NCI-H128 (cell line): ENCODE measurements at regions not wholly inside any gene's neighbourhood (a gene's known extent, or its start where the extent isn't known, plus 50 kb on each side); places are given as distances from the start of the nearest gene placed in this dataset.
"Not testable (repeated sequence)": the region's sequence is repeated elsewhere in the genome, so short reads cannot be mapped to it uniquely, and the experiment has no call there.

Experiments
- DNase-seq: peaks from one replicate; lab custom pipeline; 2025; ENCODE audit not compliant: unreplicated experiment; lab: John Stamatoyannopoulos, UW

DNA sequence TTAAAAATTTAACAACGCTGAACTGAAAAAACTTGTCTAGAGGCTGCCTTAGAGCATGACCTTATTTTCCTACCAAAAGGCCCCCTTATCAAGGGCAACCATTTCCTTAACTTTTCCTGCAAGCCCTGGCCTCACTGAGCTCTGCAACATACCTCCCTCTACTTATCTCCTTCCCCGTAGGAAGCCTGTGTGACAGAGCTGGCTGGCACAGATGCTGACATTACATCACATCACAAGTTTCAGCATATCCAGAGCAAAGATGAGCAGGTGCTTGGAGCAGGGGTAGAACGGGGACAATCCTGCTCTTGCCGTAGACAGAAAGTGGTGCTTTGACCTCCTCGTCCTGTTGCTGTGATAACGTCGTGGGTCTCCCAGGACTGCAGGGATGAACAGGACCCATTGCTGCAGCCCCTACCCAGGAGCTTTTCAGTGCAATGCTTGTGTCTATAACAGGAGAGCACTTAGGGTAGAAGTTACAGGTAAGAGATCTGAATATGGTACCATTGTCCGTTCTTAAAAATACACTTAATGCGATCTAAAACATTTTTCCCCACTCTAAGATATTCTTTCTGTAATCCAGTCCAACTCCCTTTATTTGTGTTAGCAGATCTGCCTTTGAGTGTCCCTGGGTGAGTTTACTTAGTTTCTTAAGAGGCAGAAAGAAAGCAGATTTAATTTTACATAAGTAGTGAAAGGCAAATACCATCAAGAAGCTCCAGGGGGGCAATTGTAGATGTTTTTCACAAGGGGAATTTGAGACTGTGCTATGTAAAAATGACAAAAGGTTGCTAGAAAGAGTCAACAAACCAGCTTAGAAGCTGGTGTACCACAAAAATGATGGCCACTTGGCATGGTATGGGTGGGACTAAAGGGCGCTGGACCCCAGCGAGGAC, 101.9 kb upstream of the EFNA5 start:
- DNase-seq = peak; percentile 40

DNA sequence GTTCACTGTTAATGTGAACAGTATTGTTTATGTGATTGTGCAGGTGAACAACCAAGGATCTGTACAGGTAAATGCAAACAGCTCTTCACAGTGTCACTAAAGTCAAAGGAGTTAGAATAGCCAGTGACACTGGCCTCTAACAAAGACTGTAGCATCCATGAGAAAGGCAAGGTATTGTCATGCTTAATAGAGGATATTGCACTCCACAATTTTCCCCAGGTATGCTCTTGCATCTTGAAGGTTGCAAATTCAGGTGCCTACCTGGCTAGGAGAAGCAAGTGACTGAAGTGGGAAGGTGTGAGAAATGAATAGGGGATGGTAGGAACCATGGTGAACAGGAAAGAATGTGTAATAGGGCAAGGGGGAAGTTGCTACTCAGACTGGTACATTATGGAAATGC, 101.2 kb upstream of the EFNA5 start:
- DNase-seq = no peak

DNA sequence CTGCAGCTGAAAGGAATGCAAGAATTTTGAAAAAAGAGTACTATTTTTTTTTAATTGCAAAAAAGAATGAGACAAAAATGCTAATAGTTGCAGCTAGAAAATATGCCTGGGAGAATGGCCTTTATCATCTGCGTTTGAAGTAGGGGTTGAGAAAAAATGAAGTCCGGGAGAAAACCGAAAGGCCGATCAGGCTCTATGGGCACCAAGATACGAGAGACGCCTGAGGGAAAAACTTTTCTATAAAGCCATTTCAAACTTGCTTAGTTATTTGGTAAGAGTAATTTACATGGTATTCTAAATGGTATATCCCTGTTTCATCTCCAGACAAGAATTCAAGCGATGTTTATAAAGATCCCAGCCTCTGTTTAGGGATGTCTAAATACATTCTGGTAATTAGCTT, 99.3 kb upstream of the EFNA5 start:
- no peak for DNase-seq

DNA sequence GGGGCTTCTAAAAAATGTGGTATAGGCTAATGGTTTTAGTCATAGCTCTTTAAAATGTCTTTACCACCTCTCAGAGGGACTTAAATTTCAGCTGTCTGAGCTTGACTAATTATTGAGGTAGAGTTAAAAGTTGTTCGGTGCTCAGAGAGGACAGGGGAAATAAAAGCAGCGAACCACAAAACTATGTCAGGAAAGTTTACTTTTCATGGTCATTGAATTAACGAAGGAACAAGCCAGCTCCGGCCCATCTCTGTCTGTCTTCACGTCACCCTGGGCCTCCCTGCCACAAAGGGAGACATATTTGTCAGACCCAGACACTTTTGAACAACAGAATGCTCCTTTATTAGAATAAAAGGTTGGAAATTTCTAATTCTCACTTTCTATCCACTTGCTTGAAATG, 98.8 kb upstream of the EFNA5 start:
- no peak for DNase-seq

DNA sequence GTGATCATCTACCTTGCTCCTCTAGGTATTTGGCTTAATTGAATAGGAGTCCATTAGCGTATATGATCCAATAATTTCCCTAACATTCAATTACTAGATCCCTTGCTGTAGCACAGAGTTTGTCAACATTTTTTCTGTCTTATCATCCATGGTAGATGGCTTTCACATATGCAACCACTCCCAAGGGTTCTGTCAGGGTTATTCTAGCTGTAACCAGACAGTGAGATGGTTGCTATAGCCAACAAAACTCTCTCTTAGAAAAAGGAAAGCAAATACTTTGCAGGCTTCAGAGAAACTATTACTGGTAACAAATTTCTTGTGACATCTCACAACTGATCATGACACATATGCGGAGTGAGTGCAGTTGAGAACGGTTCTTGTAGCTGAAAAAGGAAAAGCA, 96.2 kb upstream of the EFNA5 start:
- no peak for DNase-seq

DNA sequence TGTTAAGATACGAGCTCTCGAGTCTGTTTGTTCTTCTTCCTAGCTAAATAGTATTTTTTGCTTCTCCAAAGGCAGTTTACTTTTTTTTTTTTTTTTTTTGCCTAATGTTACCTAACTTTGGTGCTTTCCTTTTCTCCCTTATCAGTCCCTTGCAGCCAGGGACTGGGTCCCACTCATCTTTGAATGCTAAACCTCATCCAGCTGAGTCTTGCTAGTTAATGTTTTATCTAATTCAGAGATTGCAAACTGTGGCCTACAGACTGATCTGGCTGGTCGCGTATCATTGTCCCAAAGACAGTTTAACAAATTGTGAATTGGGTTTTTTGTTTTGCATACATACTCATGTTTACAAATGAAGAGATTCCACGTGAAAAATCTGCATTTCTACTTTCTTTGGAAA, 95.7 kb upstream of the EFNA5 start:
- no peak for DNase-seq

DNA sequence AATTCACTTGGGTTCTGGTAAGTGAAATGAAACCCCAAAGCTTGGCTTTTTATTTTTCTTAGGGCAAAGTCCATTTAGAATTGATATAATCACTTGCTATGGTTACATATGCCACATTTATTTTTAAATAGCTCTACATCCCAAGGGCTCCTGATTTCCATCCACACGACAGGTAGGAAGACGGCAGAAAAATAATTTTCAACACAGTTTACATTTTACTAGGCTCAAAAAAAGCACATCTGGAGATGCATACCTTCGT, 95.0 kb upstream of the EFNA5 start:
- DNase-seq = no peak

DNA sequence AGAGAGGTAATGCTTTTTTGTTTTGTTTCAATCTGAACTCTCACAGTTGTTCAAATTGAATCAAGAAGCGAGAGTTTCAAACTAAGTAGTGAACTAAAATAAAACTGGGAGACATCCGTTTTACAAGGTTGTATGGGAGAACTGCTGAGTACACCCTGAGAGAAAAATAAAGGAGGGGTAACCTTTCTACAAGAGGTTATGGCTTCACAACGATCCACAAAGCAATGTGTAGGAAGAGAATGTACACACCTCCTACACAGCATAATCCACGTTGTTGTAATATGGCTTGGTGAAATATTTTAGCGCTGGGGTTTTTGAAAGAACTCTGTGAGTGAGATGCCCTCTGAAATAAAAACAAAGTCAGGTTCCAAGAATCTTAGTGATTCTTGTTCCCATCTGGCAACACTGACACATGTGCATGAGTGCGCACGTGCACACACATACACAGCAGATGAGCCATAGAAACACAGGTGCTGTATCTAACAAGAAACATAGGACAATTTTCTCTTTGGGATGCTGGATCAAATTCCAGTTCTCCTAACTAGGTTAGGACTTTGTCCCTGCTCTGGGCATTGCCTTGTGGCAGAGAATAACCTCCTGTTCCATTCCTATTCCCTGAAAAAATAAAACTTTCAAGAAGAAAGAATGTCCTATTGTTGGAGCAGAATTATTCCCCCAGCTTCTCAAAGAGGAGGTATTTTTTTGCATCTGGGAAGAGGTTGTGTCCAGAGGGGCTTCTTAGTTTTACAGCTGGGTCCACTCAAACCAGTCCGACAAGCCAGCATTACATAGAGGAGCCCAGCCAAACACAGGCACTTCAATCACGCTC, 94.5 kb upstream of the EFNA5 start:
- no peak for DNase-seq

DNA sequence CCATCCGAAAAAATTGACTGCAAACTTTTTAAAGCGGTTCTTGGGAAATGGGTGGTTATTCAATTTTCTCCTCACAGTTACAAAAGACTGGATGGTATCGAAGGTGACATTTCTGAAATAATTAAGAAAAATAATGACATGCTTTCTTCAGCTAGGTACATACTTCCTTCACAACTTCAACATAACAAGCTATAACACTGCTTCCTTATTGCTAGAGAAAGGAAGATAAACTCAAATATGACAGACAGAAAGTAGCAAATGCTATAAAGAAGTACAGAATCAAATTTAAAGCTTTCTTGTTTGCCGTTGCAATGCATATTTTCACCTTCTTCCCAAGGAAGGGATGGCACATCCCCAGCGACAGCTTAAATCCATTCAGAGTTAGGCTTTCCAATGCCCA, 93.5 kb upstream of the EFNA5 start:
- no peak for DNase-seq

DNA sequence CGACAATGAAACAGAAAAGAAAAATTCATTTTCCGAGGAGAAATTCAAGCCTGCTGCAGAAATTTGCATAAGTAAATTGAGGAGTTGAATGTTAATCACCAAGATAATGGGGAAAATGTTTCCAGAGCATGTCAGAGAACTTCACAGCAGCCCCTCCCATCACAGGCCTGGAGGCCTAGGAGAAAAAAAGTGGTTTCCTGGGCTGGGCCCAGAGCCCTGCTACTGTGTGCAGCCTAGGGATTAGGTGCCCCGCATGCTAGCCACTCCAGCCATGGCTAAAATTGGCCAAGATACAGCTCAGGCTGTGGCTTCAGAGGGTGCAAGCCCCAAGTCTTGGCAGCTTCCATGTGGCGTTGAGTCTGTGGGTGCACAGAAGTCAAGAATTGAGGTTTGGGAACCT, 82.7 kb upstream of the EFNA5 start:
- no peak for DNase-seq

DNA sequence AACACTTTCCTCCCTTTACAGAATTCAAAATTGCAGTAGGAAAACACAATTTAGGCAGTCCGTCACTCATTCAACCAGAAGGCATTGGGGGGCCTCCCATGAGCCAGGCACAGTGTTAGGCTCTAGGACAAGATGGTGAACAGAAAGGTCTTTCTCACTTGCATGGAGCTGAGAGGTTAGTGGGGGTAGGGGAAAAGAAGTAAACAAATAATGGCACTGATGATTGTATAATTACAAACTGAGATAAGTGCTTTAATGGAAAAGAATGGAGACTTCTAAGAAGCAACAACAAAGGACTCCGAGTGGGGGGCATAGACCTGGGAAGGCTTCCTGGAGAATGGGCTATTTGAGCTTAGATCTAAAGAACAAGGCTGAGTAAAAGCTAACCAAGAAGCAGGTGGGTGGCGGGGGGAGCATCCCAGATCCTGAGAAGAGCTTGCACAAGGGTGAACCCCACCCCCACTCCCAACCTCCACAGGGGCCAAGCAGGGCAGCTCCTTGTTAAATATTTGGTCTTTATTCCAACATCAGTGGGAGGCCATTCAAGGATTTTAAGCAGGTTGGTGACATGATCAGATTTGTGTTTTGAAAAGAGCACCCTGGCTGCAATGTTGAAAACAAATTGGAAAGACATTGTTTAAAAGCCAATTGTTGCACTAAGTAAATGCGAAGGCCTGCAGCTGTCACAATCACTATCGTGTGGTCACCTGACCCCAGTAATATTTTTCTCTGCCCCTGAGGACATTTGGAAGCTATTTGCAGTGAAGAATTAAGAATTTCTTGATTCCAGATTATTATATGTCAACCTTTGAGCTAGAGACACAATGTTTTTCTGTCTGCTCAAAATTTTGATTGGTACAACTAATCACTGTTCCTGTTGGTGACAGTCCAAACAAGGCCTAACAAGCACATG, 73.9 kb upstream of the EFNA5 start:
- no peak for DNase-seq

DNA sequence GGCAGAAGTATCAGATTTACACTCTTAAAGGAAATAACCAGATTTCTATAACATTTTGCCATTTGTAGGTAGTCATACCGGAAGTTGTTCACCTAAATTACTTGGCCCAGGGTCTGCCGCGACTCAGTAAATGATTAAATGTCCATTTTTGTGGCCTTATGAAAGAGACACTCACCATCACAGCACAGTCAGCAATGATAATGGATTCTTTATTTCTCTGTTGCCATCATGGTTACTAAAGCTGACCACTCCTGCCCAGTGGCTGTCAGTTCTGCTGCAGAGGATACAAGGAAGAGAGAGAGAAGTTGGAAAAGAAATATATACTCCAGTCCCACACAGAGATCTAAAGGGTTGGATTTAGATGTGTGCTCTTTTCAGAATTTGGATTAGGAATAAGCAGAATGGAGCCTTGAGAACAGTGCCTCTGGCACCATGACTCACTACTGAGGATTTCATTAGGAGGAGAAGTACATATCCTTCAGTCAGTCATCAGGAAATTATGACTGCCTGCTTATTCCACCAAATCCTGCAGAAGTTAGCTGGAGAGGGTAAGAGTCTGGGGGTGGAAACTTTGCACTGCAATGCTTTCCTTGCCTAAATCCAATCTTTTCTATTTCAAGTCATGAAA, 72.8 kb upstream of the EFNA5 start:
- DNase-seq = no peak

DNA sequence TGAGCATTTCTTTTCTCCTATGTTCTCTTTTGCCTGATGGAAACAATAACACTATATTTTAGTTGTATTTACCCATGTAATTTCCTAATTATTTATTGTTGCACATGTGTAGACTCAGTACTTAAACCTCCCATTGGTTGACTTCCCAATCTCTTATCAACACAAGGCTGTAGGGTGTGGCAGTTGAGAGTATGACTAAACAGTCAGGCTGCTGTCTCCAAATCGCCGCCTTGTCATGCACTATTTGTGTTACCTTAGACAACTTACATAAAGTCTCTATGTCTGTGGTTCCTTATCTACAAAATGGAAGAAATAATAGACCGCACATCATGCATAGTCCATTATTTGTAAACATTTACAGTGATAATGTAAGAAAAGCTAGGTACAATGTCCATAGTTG, 68.9 kb upstream of the EFNA5 start:
- DNase-seq = no peak

DNA sequence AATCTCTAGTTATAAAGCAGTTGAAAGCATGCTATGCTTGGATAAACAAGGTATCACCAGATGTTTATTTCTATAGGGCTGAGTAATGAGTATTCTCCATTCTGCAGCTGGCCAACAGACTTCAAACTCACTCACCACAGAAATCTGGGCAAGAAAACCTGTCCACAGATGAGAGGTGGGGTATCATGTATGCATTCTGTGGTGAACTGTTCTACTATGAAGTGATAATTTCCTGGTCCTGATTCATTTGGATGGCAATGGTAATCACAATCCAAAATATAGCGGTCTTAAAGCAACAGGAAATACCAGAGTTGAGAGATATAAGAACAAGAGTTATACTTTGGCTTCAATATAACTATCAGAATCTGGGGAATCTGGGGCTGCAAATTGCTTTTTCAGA, 65.9 kb upstream of the EFNA5 start:
- no peak for DNase-seq

DNA sequence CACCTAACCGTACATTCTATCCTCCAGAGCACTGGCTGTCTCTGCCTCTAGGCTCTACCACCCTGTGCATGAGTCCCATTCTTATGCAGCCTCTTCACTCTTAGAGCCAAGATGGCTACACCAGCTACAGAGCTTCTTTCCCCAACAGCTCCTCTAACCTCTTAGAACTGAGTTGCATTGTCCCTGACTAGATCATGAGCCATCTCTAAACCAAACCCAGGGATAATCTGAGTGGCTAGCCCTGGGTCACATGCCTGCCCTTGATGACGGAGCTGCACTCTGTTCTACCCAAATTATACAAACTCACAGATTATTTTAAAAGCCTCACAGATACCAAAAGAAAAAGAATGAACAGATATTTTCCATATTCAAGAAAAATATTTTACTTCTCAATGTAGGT, 65.4 kb upstream of the EFNA5 start:
- not testable (repeated sequence) for DNase-seq

DNA sequence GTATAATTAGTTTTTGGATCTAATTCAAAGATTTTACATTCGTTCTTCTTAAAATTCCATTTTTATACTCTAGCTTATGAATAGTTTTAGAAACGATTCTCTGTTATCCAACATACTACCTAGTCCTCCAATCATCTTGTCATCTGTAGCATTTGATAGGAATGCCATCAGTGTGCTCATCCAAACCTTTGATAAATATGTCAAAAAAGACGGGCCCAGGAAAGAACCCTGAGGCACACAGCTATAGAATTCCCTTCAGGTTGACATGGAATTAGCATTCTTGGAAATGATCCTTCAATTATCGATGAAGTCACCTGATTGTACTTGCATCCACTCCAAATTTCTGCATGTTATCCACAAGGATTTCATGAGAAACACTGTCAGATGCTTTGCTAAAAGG, 64.8 kb upstream of the EFNA5 start:
- no peak for DNase-seq

DNA sequence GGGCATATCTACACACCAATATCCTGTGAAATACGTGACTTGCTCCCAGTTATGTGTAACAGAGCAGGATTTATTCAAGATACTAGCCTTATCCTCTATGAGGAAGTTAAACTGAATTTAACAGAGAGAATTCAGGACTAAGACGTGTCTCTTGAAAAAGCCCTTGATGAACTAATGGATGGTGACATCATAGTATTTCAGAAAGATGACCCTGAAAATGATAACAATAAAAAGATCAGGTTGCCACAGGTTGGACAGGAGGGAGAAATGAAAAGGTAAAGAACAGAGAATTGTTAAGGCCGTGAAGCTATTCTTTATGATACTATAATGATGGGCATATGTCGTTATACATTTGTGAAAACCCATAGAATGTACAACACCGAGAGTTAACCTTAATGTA, 56.2 kb upstream of the EFNA5 start:
- DNase-seq = no peak

DNA sequence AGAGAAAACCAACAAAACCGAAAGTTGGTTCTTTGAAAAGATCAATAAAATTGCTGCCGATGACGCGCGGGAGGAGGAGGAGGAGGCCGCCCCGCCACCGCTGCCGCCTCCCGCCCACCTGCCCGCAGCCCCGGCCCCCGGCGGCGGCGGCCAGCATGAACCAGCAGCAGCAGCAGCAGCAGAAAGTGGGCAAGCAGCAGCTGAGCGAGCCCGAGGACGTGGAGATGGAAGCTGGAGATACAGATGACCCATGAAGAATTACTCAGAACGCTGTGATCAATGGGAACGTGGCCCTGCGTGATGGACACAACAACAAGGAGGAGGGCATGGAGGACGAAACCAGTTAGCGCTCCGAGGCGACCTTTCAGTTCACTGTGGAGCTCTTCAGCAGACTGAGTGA, 53.9 kb upstream of the EFNA5 start:
- DNase-seq = no peak

DNA sequence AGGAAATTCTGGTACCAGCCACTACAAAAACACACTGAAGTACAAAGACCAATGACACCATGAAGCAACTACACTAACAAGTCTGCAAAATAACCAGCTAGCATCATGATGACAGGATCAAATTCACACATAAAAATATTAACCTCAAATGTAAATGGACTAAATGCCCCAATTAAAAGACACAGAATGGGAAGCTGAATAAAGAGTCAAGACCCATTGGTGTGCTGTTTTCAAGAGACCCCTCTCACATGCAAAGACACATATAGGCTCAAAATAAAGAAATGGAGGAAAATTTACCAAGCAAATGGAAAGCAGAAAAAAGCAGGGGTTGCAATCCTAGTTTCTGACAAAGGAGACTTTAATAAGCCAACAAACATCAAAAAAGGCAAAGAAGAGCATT, 50.5 kb upstream of the EFNA5 start:
- not testable (repeated sequence) for DNase-seq
